HepG2 (cell line): ENCODE measurements at regions not wholly inside any gene's neighbourhood (a gene's known extent, or its start where the extent isn't known, plus 50 kb on each side); places are given as distances from the start of the nearest gene placed in this dataset.

ENCODE experiments used
- ATAC-seq: fragments of 200-7000 bp; cut with Tn5 transposase; 3 replicates; pipeline ENCODE4 v1.9.1; 2020; ENCODE audit warnings: mild to moderate bottlenecking, moderate library complexity
- BruUV-seq: library from RNA; stranded (reverse); fragments of 400-500 nt; replicated peaks from 2 replicates; lab custom pipeline; 2021; lab: Mats Ljungman, UMichigan
- CTCF ChIA-PET: fragments of 300-600 bp; formaldehyde crosslinking; extraction: SDS; loops from one replicate; lab custom pipeline; 2021; ENCODE audit warnings: low total read pairs, inconsistent platforms, low intra/inter-chr PET ratio; lab: Yijun Ruan, JAX
- POLR2A ChIA-PET: fragments of 350-600 bp; sonication (Branson Sonifier 250); formaldehyde crosslinking; loops from one replicate; lab custom pipeline; 2020; ENCODE audit warnings: antibody characterized with exemption, inconsistent platforms; lab: Yijun Ruan, JAX
- DNase-seq: peaks from one replicate; pipeline ENCODE4 v3.0.0-alpha.2; 2015; ENCODE audit warnings: low spot score
- FAIRE-seq: peaks from 3 replicates; lab custom pipeline; 2011; peaks lifted over from hg19 to GRCh38; lab: Jason Lieb, UNC
- H2AFZ ChIP-seq: one replicate; pipeline ENCODE4 v1.6.1; 2011; ENCODE audit warnings: low read length, inconsistent platforms
- H3K27ac ChIP-seq: fragments of 300-600 bp; 3 replicates; pipeline ENCODE4 v1.8.0; 2011; ENCODE audit warnings: mixed run types, mild to moderate bottlenecking, mixed read lengths, low read length, inconsistent platforms; ENCODE audit not compliant: insufficient read depth; ENCODE audit errors: extremely low read length
- H3K27me3 ChIP-seq, 2 experiments: fragments of 200-600 bp in 1 of 2; 2 replicates in 1 of 2; 3 replicates in 1 of 2; pipeline versions ENCODE4 v1.6.0 to v1.8.0; 2011; ENCODE audit warnings: low read length in 2 of 2, mild to moderate bottlenecking in 2 of 2, moderate library complexity in 2 of 2, inconsistent platforms in 1 of 2; ENCODE audit not compliant: insufficient read depth in 2 of 2, control insufficient read depth in 1 of 2
- H3K36me3 ChIP-seq, 2 experiments: fragments of 200-600 bp in 1 of 2; replicated peaks in 1 of 2; 2 replicates in 1 of 2; 3 replicates in 1 of 2; pipeline versions ENCODE4 v1.5.1 to v1.8.0; 2011; ENCODE audit warnings: low read length in 2 of 2, inconsistent platforms in 1 of 2; ENCODE audit not compliant: insufficient read depth in 2 of 2, control insufficient read depth in 1 of 2
- H3K4me1 ChIP-seq: 2 replicates; pipeline ENCODE4 v1.5.1; 2012; ENCODE audit warnings: low read length, inconsistent platforms; ENCODE audit not compliant: insufficient read depth
- H3K4me2 ChIP-seq: 2 replicates; pipeline ENCODE4 v1.6.0; 2011; ENCODE audit warnings: low read depth, low read length, inconsistent platforms
- H3K4me3 ChIP-seq, 3 experiments: fragments of 200-600 bp in 1 of 3; sonication (generic), shearing (Covaris generic) in 1 of 3; replicated peaks in 1 of 3; 2 replicates each; pipeline ENCODE4 v1.5.1; 2011 to 2016; ENCODE audit warnings: low read length in 3 of 3, inconsistent platforms in 2 of 3, low read depth in 2 of 3, mild to moderate bottlenecking in 2 of 3, control low read depth in 1 of 3, mixed read lengths in 1 of 3; ENCODE audit not compliant: insufficient read depth in 1 of 3
- H3K79me2 ChIP-seq: one replicate; pipeline ENCODE4 v1.6.1; 2011; ENCODE audit warnings: low read length, inconsistent platforms; ENCODE audit not compliant: insufficient read depth
- H3K9ac ChIP-seq: 2 replicates; pipeline ENCODE4 v1.6.0; 2011; ENCODE audit warnings: mild to moderate bottlenecking, low read depth, low read length, inconsistent platforms; ENCODE audit not compliant: insufficient read depth
- H3K9me3 ChIP-seq: 2 replicates; pipeline ENCODE4 v1.5.1; 2012; ENCODE audit warnings: mild to moderate bottlenecking, low read length
- H4K20me1 ChIP-seq: 2 replicates; pipeline ENCODE4 v1.6.0; 2011; ENCODE audit warnings: inconsistent platforms, mild to moderate bottlenecking, low read length, moderate library complexity; ENCODE audit not compliant: insufficient read depth
- ADNP ChIP-seq: sonication (generic); formaldehyde crosslinking; IDR thresholded peaks from 2 replicates; pipeline ENCODE4 v1.4.0; 2020; ENCODE audit warnings: missing genetic modification reagents
- CENPT ChIP-seq: sonication (generic); formaldehyde crosslinking; IDR thresholded peaks from 2 replicates; pipeline ENCODE4 v1.8.0; 2022; ENCODE audit warnings: low read depth, mild to moderate bottlenecking, moderate library complexity, missing genetic modification reagents
- GATAD1 ChIP-seq: IDR thresholded peaks from 2 replicates; pipeline ENCODE4 v1.6.1; 2016; ENCODE audit warnings: missing genetic modification reagents, missing compliant biosample characterization
- LRRFIP1 ChIP-seq: sonication (generic); formaldehyde crosslinking; conservative IDR thresholded peaks from 2 replicates; pipeline ENCODE4 v1.4.0; 2020; ENCODE audit warnings: missing genetic modification reagents
- MAF1 ChIP-seq: sonication (generic); formaldehyde crosslinking; IDR thresholded peaks from 2 replicates; pipeline ENCODE4 v1.5.0; 2020; ENCODE audit warnings: missing genetic modification reagents, borderline replicate concordance
- MATR3 ChIP-seq: sonication (generic); formaldehyde crosslinking; IDR thresholded peaks from 2 replicates; pipeline ENCODE4 v1.4.0; 2020; ENCODE audit warnings: missing genetic modification reagents
- NR1H2 ChIP-seq: sonication (generic); formaldehyde crosslinking; IDR thresholded peaks from 2 replicates; pipeline ENCODE4 v1.8.1; 2022; ENCODE audit warnings: low read depth, missing genetic modification reagents, borderline replicate concordance
- PHB2 ChIP-seq: fragments of 450-650 bp; IDR thresholded peaks from 2 replicates; pipeline ENCODE4 v1.6.1; 2018; ENCODE audit not compliant: partially characterized antibody
- PLSCR1 ChIP-seq: sonication (generic); formaldehyde crosslinking; IDR thresholded peaks from 2 replicates; pipeline ENCODE4 v1.5.0; 2020; ENCODE audit warnings: missing genetic modification reagents, mild to moderate bottlenecking, borderline replicate concordance
- REL ChIP-seq: sonication (generic); formaldehyde crosslinking; conservative IDR thresholded peaks from 2 replicates; pipeline ENCODE4 v1.8.0; 2022; ENCODE audit warnings: mild to moderate bottlenecking, missing genetic modification reagents, moderate library complexity
- THAP7 ChIP-seq: sonication (generic); formaldehyde crosslinking; IDR thresholded peaks from 2 replicates; pipeline ENCODE4 v1.8.1; 2023; ENCODE audit warnings: mild to moderate bottlenecking, missing genetic modification reagents
- YY1 ChIP-seq: IDR thresholded peaks from 2 replicates; pipeline ENCODE4 v1.6.1; 2011; ENCODE audit warnings: low read length, low read depth, moderate library complexity, mild to moderate bottlenecking; ENCODE audit not compliant: insufficient read depth, insufficient replicate concordance
- ZBTB2 ChIP-seq: sonication (generic); formaldehyde crosslinking; IDR thresholded peaks from 2 replicates; pipeline ENCODE4 v1.8.0; 2022; ENCODE audit warnings: low read depth, missing genetic modification reagents
- ZBTB20 ChIP-seq: sonication (generic); formaldehyde crosslinking; IDR thresholded peaks from 2 replicates; pipeline ENCODE4 v1.8.1; 2023; ENCODE audit warnings: missing genetic modification reagents, low read depth, mild to moderate bottlenecking, borderline replicate concordance
- ZNF230 ChIP-seq: sonication (generic); formaldehyde crosslinking; IDR thresholded peaks from 2 replicates; pipeline ENCODE4 v1.4.0; 2020; ENCODE audit warnings: mild to moderate bottlenecking, missing genetic modification reagents
- ZNF33B ChIP-seq: sonication (generic); formaldehyde crosslinking; IDR thresholded peaks from 2 replicates; pipeline ENCODE4 v1.5.1; 2020; ENCODE audit warnings: mild to moderate bottlenecking, missing genetic modification reagents
- ZNF709 ChIP-seq: sonication (generic); formaldehyde crosslinking; IDR thresholded peaks from 2 replicates; pipeline ENCODE4 v1.5.0; 2020; ENCODE audit warnings: mild to moderate bottlenecking, missing genetic modification reagents
- WGBS: methylation state at CpG from one replicate; pipeline ENCODE4 v1.1.6; 2017; ENCODE audit warnings: low lambda C conversion rate; 5-methylcytosine and 5-hydroxymethylcytosine counted together
- in situ Hi-C: cut with HindIII; loops from 2 replicates; pipeline ENCODE4 v1.10.0; 2017; ENCODE audit warnings: low pct_unique_long_range_greater_than_20kb; ENCODE audit not compliant: extremely low pct_ligation_motif_present
- intact Hi-C: fragments of 100-400 bp; cut with micrococcal nuclease; formaldehyde crosslinking; loops from one replicate; pipeline ENCODE4 v1.10.0; 2022; ENCODE audit not compliant: unreplicated experiment

GRCh38 chr1:195866781-195867222 lies 741.4 kb downstream of the KCNT2 start:
- Histone ChIP-seq H3K79me2 (no peaks in the 10 kb centered on the region), H2AFZ (no peak overlapping the region), H3K4me2 (no peak overlapping the region), H3K36me3 (no peaks in the 10 kb centered on the region), H3K4me3 (no peak overlapping the region)
- in situ Hi-C loops: no loop called here
- 0% methylated on average over 1 of the region's 1 CpG for WGBS
- CTCF ChIA-PET: no interaction called here
- TF ChIP-seq NR1H2 (CRISPR knock-in tag): no peak
- no peak for TF ChIP-seq GATAD1
- no peak for TF ChIP-seq ZNF230 (CRISPR knock-in tag)
- TF ChIP-seq ADNP (CRISPR knock-in tag): no peak
- no peak for TF ChIP-seq ZNF33B (CRISPR knock-in tag)
- no peak for TF ChIP-seq THAP7 (CRISPR knock-in tag)
- no peak for TF ChIP-seq LRRFIP1 (CRISPR knock-in tag)
- TF ChIP-seq MAF1: no peak
- TF ChIP-seq PLSCR1 (CRISPR knock-in tag): no peak
- no peak for TF ChIP-seq MATR3 (CRISPR knock-in tag)
- TF ChIP-seq ZBTB2 (CRISPR knock-in tag): no peak
- TF ChIP-seq PHB2: no peak
- TF ChIP-seq REL: no peak
- TF ChIP-seq ZBTB20: no peak
- TF ChIP-seq YY1: no peak
- TF ChIP-seq ZNF709 (CRISPR knock-in tag): no peak
- no peak for TF ChIP-seq CENPT (CRISPR knock-in tag)
- TF ChIP-seq, all 625 proteins: peak for 0
- Histone ChIP-seq H3K9ac (no peak overlapping the region), H3K9me3 (no peaks in the 10 kb centered on the region), H3K27me3 (no peaks in the 10 kb centered on the region), H4K20me1 (no peaks in the 10 kb centered on the region), H3K4me1 (no peaks in the 10 kb centered on the region), H3K27ac (no peak overlapping the region)
- POLR2A ChIA-PET: no interaction called here
- intact Hi-C loops: no loop called here
- FAIRE-seq (no peak), DNase-seq (no peak), ATAC-seq (no peak)
- no TSS peak for BruUV-seq
